CD4-positive, CD25-positive, alpha-beta regulatory T cell (primary cell): ENCODE measurements at regions not wholly inside any gene's neighbourhood (a gene's known extent, or its start where the extent isn't known, plus 50 kb on each side); places are given as distances from the start of the nearest gene placed in this dataset.
A peak's percentile ranks its signal among the peaks of the same experiment; 100 is the strongest.

ENCODE experiments used
- ATAC-seq, 2 donors: fragments of 150-1000 bp; cut with Tn5 transposase; one replicate each; pipeline ENCODE4 v1.10.0; 2021; ENCODE audit warnings: low read depth in 2 of 2, moderate number of reproducible peaks in 2 of 2, moderate library complexity in 1 of 2
- DNase-seq, 3 donors: peaks; one replicate each; pipeline versions ENCODE4 v3.0.0 to v3.0.0-alpha.2; 2012 to 2022; ENCODE audit warnings: mixed read lengths in 1 of 3
- H3K27ac ChIP-seq: one replicate; pipeline ENCODE4 v1.7.0; 2013; ENCODE audit warnings: mild to moderate bottlenecking, low read length; ENCODE audit not compliant: insufficient read depth, poor library complexity, severe bottlenecking
- H3K27me3 ChIP-seq: one replicate; pipeline ENCODE4 v1.7.0; 2013; ENCODE audit warnings: low read length; ENCODE audit not compliant: control insufficient read depth, insufficient read depth
- H3K36me3 ChIP-seq: one replicate; pipeline ENCODE4 v1.7.0; 2013; ENCODE audit warnings: mild to moderate bottlenecking, low read length, moderate library complexity; ENCODE audit not compliant: control insufficient read depth, insufficient read depth
- H3K4me1 ChIP-seq: 2 replicates; pipeline ENCODE4 v1.7.0; 2013; ENCODE audit warnings: mild to moderate bottlenecking, low read length; ENCODE audit not compliant: insufficient read depth, control insufficient read depth, poor library complexity, severe bottlenecking
- H3K4me3 ChIP-seq: one replicate; pipeline ENCODE4 v1.7.0; 2013; ENCODE audit warnings: low read depth, mild to moderate bottlenecking, low read length, moderate library complexity
- H3K9me3 ChIP-seq, 2 experiments: 1 replicate in 1 of 2; 2 replicates in 1 of 2; pipeline ENCODE4 v1.7.0; 2013; ENCODE audit warnings: low read length in 2 of 2, mild to moderate bottlenecking in 1 of 2, moderate library complexity in 1 of 2; ENCODE audit not compliant: control insufficient read depth in 2 of 2
- H3K27ac Mint-ChIP-seq, 3 donors: one replicate each; pipeline ENCODE4 v1.8.0; 2020 to 2022; ENCODE audit warnings: mild to moderate bottlenecking in 3 of 3, mixed read lengths in 3 of 3, moderate library complexity in 2 of 3
- H3K27me3 Mint-ChIP-seq: one replicate; pipeline ENCODE4 v1.8.0; 2022; ENCODE audit warnings: mild to moderate bottlenecking, mixed read lengths
- H3K36me3 Mint-ChIP-seq: one replicate; pipeline ENCODE4 v1.8.0; 2020; ENCODE audit warnings: mixed read lengths
- H3K4me1 Mint-ChIP-seq, 4 donors: one replicate each; pipeline ENCODE4 v1.8.0; 2020 to 2022; ENCODE audit warnings: mixed read lengths in 4 of 4, mild to moderate bottlenecking in 1 of 4
- H3K4me3 Mint-ChIP-seq, 4 donors: one replicate each; pipeline ENCODE4 v1.8.0; 2020 to 2022; ENCODE audit warnings: mild to moderate bottlenecking in 4 of 4, mixed read lengths in 4 of 4, moderate library complexity in 3 of 4
- H3K9me3 Mint-ChIP-seq, 7 donors: one replicate each; pipeline ENCODE4 v1.8.0; 2020 to 2022; ENCODE audit warnings: mixed read lengths in 7 of 7, mild to moderate bottlenecking in 3 of 7, moderate library complexity in 2 of 7

GRCh38 chr20:60402189-60403058, 444.2 kb downstream of the CDH26 start:
- H3K9me3 Mint-ChIP-seq, result peaks cover 0 to 11% (median 6%) of the 10 kb centered on the region in 7 donors

DNA sequence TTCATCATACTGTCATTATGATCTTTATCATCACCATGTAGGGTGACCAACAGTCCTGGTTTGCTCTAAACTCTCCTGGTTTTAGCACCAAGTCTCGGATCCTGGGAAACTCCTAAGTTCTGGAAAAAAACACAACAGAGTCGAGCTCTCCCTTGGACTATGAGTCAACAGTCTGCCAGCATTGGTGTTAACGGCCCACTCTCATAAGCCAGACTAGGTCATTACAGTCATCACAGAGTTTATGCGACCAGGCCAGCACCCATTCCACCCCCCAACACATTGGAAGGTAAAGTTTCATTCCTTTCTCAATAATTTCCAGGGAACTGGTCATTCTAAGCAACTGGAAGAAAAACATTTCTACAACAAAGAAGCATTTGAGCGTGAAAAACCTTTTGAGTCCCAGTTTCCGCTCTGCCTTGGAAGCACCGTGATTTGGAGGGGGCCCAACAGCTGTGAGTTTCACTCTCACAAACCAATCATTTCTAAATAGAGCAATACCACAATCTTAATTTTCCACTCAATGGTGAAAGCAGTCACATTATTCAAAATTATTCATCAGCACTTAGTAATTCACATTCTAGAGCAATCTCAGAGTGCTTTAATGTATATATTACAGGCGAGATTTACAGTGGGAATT, 445.0 kb downstream of the CDH26 start:
- Histone ChIP-seq H3K4me1 (no peaks in the 10 kb centered on the region), H3K4me3 (no peak overlapping the region), H3K9me3 (no peaks in the 10 kb centered on the region), H3K27me3 (no peaks in the 10 kb centered on the region), H3K27ac (no peak overlapping the region), H3K36me3 (no peaks in the 10 kb centered on the region)
- Mint-ChIP-seq H3K36me3 (no peaks in the 10 kb centered on the region), H3K4me3 (no peak overlapping the region), H3K27ac (no peak overlapping the region), H3K27me3 (peaks cover 15% of the 10 kb centered on the region), H3K9me3 (peaks cover 0 to 11% (median 6%) of the 10 kb centered on the region in 7 donors), H3K4me1 (no peaks in the 10 kb centered on the region)
- DNase-seq, result no peak
- ATAC-seq, result no peak

More at GRCh38 chr20:60402189-60403058, 444.2 kb downstream of the CDH26 start:
- Histone ChIP-seq H3K9me3 (no peaks in the 10 kb centered on the region), H3K4me3 (no peak overlapping the region), H3K4me1 (no peaks in the 10 kb centered on the region), H3K27me3 (no peaks in the 10 kb centered on the region), H3K27ac (no peak overlapping the region), H3K36me3 (no peaks in the 10 kb centered on the region)
- no peaks in the 10 kb centered on the region for H3K36me3 Mint-ChIP-seq
- no peak overlapping the region for H3K27ac Mint-ChIP-seq
- H3K4me1 Mint-ChIP-seq, result no peaks in the 10 kb centered on the region
- peaks cover 15% of the 10 kb centered on the region for H3K27me3 Mint-ChIP-seq
- DNase-seq, result no peak
- ATAC-seq, result no peak
- H3K4me3 Mint-ChIP-seq, result no peak overlapping the region

- no peaks in the 10 kb centered on the region for H3K27me3 ChIP-seq
- H3K27ac ChIP-seq, result no peak overlapping the region
- peak overlapping the region in 1 of 3 donors; percentile 9 for H3K27ac Mint-ChIP-seq
- ATAC-seq, result no peak
- H3K36me3 ChIP-seq, result no peaks in the 10 kb centered on the region
- peaks cover 0 to 6% (median 1%) of the 10 kb centered on the region in 7 donors for H3K9me3 Mint-ChIP-seq
- peaks cover 0 to 2% (median 0%) of the 10 kb centered on the region in 4 donors for H3K4me1 Mint-ChIP-seq
- no peaks in the 10 kb centered on the region for H3K36me3 Mint-ChIP-seq
- no peaks in the 10 kb centered on the region for H3K9me3 ChIP-seq
- H3K4me3 ChIP-seq, result no peak overlapping the region
- no peak for DNase-seq
- no peaks in the 10 kb centered on the region for H3K4me1 ChIP-seq
- no peak overlapping the region for H3K4me3 Mint-ChIP-seq
- peaks cover 1% of the 10 kb centered on the region for H3K27me3 Mint-ChIP-seq
These were observed 449.0 kb downstream of the CDH26 start for GRCh38 chr20:60407011-60407771.

- H3K9me3 Mint-ChIP-seq, result peaks cover 0 to 6% (median 1%) of the 10 kb centered on the region in 7 donors
- Histone ChIP-seq H3K27ac (no peak overlapping the region), H3K27me3 (no peaks in the 10 kb centered on the region), H3K9me3 (no peaks in the 10 kb centered on the region), H3K4me1 (no peaks in the 10 kb centered on the region), H3K36me3 (no peaks in the 10 kb centered on the region), H3K4me3 (no peak overlapping the region)
- peaks cover 0 to 2% (median 0%) of the 10 kb centered on the region in 4 donors for H3K4me1 Mint-ChIP-seq
- H3K4me3 Mint-ChIP-seq, result no peak overlapping the region
- H3K27ac Mint-ChIP-seq, result peak overlapping the region in 1 of 3 donors; percentile 23
- no peak for DNase-seq
- no peaks in the 10 kb centered on the region for H3K36me3 Mint-ChIP-seq
- no peak for ATAC-seq
- H3K27me3 Mint-ChIP-seq, result no peaks in the 10 kb centered on the region
These were observed 449.7 kb downstream of the CDH26 start for GRCh38 chr20:60407938-60408337.

DNA sequence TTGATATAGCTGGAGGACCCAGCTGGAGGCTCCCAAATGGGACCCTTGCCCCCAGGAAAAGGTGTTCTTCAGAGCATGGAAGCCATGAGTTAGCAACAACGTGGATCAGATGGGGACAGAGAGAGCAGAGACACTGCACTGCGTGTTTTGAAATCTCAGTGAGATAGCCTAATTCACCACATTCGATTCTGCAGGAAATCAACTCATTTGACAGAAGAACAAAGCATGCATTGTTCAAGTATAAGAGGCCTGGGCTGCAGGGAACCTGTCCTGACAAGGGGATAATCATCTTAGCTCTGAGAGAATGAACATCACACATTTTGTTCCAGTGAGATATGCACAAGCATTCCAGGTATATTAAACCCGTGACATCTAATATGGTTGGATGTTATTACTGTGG, 450.2 kb downstream of the CDH26 start:
- Histone ChIP-seq H3K36me3 (no peaks in the 10 kb centered on the region), H3K27me3 (no peaks in the 10 kb centered on the region), H3K4me3 (no peak overlapping the region), H3K27ac (no peak overlapping the region), H3K4me1 (no peaks in the 10 kb centered on the region), H3K9me3 (no peaks in the 10 kb centered on the region)
- H3K36me3 Mint-ChIP-seq, result no peaks in the 10 kb centered on the region
- no peak overlapping the region for H3K4me3 Mint-ChIP-seq
- H3K9me3 Mint-ChIP-seq, result peaks cover 0 to 6% (median 1%) of the 10 kb centered on the region in 7 donors
- DNase-seq (no peak), ATAC-seq (no peak)
- no peaks in the 10 kb centered on the region for H3K27me3 Mint-ChIP-seq
- H3K4me1 Mint-ChIP-seq, result peaks cover 0 to 2% (median 0%) of the 10 kb centered on the region in 4 donors
- no peak overlapping the region for H3K27ac Mint-ChIP-seq

DNA sequence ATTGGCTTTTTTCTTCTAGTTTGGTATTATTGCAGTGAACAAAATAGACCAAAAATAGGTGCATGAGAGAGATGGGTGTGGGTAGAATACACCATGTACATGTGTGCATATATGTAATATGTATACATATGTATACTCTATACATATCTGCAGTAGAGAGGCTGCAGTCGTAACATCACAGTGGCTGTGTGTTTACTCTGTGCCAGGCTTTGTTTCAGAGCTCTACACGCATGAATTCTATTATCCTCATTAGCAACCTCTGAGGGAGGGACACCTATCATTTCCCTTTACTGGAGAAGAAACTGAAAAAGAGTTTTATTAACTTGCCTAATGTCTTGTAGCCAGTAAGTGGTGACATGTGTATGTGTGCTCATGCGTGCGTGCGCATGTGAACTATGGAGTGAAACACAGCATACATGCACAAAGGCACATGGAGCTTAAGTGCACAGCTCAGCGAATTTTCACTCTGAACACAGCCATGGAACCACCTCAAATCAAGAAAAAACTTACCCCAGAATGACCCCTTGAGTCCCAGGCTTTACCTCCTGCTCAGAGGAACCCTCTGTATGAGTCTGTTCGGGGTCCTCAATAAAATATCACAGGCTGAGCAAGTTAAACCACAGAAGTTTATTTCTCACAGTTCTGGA, 452.5 kb downstream of the CDH26 start:
- no peak overlapping the region for H3K4me3 ChIP-seq
- H3K27ac ChIP-seq, result no peak overlapping the region
- no peak for DNase-seq
- ATAC-seq, result no peak
- no peaks in the 10 kb centered on the region for H3K9me3 ChIP-seq
- no peak overlapping the region for H3K4me3 Mint-ChIP-seq
- no peaks in the 10 kb centered on the region for H3K27me3 Mint-ChIP-seq
- no peaks in the 10 kb centered on the region for H3K4me1 ChIP-seq
- H3K9me3 Mint-ChIP-seq, result peaks cover 0 to 6% (median 1%) of the 10 kb centered on the region in 7 donors
- peaks cover 0 to 2% (median 0%) of the 10 kb centered on the region in 4 donors for H3K4me1 Mint-ChIP-seq
- H3K36me3 ChIP-seq, result no peaks in the 10 kb centered on the region
- H3K27ac Mint-ChIP-seq, result no peak overlapping the region
- no peaks in the 10 kb centered on the region for H3K36me3 Mint-ChIP-seq
- no peaks in the 10 kb centered on the region for H3K27me3 ChIP-seq

- no peak for DNase-seq
- no peaks in the 10 kb centered on the region for H3K36me3 Mint-ChIP-seq
- no peaks in the 10 kb centered on the region for H3K9me3 ChIP-seq
- no peak overlapping the region for H3K4me3 Mint-ChIP-seq
- no peaks in the 10 kb centered on the region for H3K27me3 ChIP-seq
- no peaks in the 10 kb centered on the region for H3K4me1 ChIP-seq
- no peak overlapping the region for H3K27ac ChIP-seq
- H3K27ac Mint-ChIP-seq, result no peak overlapping the region
- no peak for ATAC-seq
- H3K4me3 ChIP-seq, result no peak overlapping the region
- H3K9me3 Mint-ChIP-seq, result peaks cover 0 to 6% (median 1%) of the 10 kb centered on the region in 7 donors
- no peaks in the 10 kb centered on the region for H3K27me3 Mint-ChIP-seq
- peaks cover 0 to 2% (median 0%) of the 10 kb centered on the region in 4 donors for H3K4me1 Mint-ChIP-seq
- no peaks in the 10 kb centered on the region for H3K36me3 ChIP-seq
These were observed 453.6 kb downstream of the CDH26 start for GRCh38 chr20:60411813-60412212.
